ENCODE measurements at regions not wholly inside any gene's neighbourhood (a gene's known extent, or its start where the extent isn't known, plus 50 kb on each side); places are given as distances from the start of the nearest gene placed in this dataset.
"Not testable (repeated sequence)": the region's sequence is repeated elsewhere in the genome, so short reads cannot be mapped to it uniquely, and the experiment has no call there.

- Histone ChIP-seq H3K27me3 (replicated peaks in 1 of 2; ENCODE audit: control insufficient read depth in 2 of 2, extremely low read depth in 1 of 2, insufficient read depth in 2 of 2, low read length in 1 of 2) (no peaks in the 10 kb centered on the region), H3K4me1 (ENCODE audit: control insufficient read depth in 1 of 2, extremely low read depth in 1 of 2, insufficient read depth in 2 of 2, low read length in 2 of 2) (no peaks in the 10 kb centered on the region), H3K36me3 (ENCODE audit: control insufficient read depth in 2 of 2, extremely low read depth in 1 of 2, insufficient read depth in 1 of 2, low read length in 1 of 2) (no peaks in the 10 kb centered on the region), H3K4me3 (ENCODE audit: control insufficient read depth in 1 of 2, extremely low read depth in 1 of 2, low read length in 1 of 2) (no peak overlapping the region), H3K9me3 (no peaks in the 10 kb centered on the region), H3K27ac (ENCODE audit: low read length) (no peak overlapping the region)
- Mint-ChIP-seq H3K27ac (no peak overlapping the region), H3K4me3 (no peak overlapping the region), H3K4me1 (peaks cover 0 to 6% (median 4%) of the 10 kb centered on the region in 3 donors), H3K36me3 (no peaks in the 10 kb centered on the region), H3K9me3 (no peaks in the 10 kb centered on the region), H3K27me3 (peaks cover 0 to 11% of the 10 kb centered on the region in 2 donors)
- ATAC-seq (replicated peaks in 1 of 4) = peak; percentile 59 to 65 (median 62)
- POLR2A ChIA-PET = no interaction called here
- WGBS (ENCODE audit: insufficient coverage) = no CpG with 5 or more reads among the region's 9 CpGs
- DNase-seq = peak in 34 of 35 experiments; percentile 6 to 82 (median 45)
- CTCF ChIA-PET = interaction anchor here (0.5 to 2.4 kb wide), 13 partner anchors 8 to 1464 kb away, joined by 3 to 10 read pairs (median 3); no protein-coding TSS in a partner anchor
Observed at GRCh38 chr10:6678211-6678803, 98.2 kb upstream of the PRKCQ start.

DNA sequence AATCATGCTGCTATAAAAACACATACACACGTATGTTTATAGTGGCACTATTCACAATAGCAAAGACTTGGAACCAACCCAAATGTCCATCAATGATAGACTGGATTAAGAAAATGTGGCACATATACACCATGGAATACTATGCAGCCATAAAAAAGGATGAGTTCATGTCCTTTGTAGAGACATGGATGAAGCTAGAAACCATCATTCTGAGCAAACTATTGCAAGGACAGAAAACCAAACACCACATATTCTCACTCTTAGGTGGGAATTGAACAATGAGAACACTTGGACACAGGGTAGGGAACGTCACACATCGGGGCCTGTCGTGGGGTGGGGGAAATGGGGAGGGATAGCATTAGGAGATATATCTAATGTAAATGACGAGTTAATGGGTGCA, 97.1 kb upstream of the PRKCQ start:
- POLR2A ChIA-PET = not testable (repeated sequence)
- CTCF ChIA-PET = interaction anchor here in 1 of 2 donors (1.9 kb wide), 1 partner anchor 267 kb away, joined by 10 read pairs; no protein-coding TSS in a partner anchor

DNA sequence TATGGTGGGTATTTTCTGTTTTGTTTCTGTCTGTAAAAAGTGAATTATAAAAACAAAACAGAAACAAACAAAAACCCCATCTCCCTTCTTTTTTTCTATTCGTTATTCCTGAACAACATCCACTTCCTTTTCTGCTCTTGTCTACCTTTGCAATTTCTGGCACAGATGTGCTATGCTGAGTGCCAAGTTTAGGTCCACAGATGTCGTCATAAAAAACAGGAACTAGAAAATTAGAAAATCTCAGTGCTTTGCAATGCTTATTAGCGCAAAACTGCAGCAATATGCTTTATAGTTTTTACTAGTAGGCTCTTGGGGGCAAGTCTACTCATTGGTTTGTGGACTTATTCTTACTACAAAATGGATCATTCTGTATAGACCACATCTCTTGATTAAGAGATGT, 94.2 kb upstream of the PRKCQ start:
- H3K9me3 ChIP-seq = no peaks in the 10 kb centered on the region
- Mint-ChIP-seq H3K9me3 (no peaks in the 10 kb centered on the region), H3K36me3 (no peaks in the 10 kb centered on the region), H3K4me1 (peaks cover 0 to 6% (median 4%) of the 10 kb centered on the region in 3 donors), H3K4me3 (no peak overlapping the region), H3K27me3 (peaks cover 0 to 7% of the 10 kb centered on the region in 2 donors), H3K27ac (no peak overlapping the region)
- CTCF ChIA-PET = interaction anchor here in 1 of 2 donors (0.7 kb wide), 1 partner anchor 257 kb away, joined by 3 read pairs; no protein-coding TSS in a partner anchor
- no peaks in the 10 kb centered on the region for H3K4me1 ChIP-seq (ENCODE audit: control insufficient read depth in 1 of 2, extremely low read depth in 1 of 2, insufficient read depth in 2 of 2, low read length in 2 of 2)
- H3K27ac ChIP-seq (ENCODE audit: low read length) = no peak overlapping the region
- DNase-seq = no peak
- no peaks in the 10 kb centered on the region for H3K36me3 ChIP-seq (ENCODE audit: control insufficient read depth in 2 of 2, extremely low read depth in 1 of 2, insufficient read depth in 1 of 2, low read length in 1 of 2)
- WGBS (ENCODE audit: insufficient coverage) = 0% methylated on average over 1 of the region's 3 CpGs
- no peak overlapping the region for H3K4me3 ChIP-seq (ENCODE audit: control insufficient read depth in 1 of 2, extremely low read depth in 1 of 2, low read length in 1 of 2)
- POLR2A ChIA-PET = interaction anchor here in 1 of 2 donors (0.5 kb wide), 2 partner anchors 219 to 303 kb away, joined by 3 read pairs; no protein-coding TSS in a partner anchor
- no peaks in the 10 kb centered on the region for H3K27me3 ChIP-seq (replicated peaks in 1 of 2; ENCODE audit: control insufficient read depth in 2 of 2, extremely low read depth in 1 of 2, insufficient read depth in 2 of 2, low read length in 1 of 2)
- no peak for ATAC-seq (replicated peaks in 1 of 4)

More for the DNA sequence above, 97.1 kb upstream of the PRKCQ start:
- no CpG with 5 or more reads among the region's 5 CpGs for WGBS (ENCODE audit: insufficient coverage)
- not testable (repeated sequence) for H3K9me3 ChIP-seq; H3K36me3 Mint-ChIP-seq; H3K27ac Mint-ChIP-seq; DNase-seq; H3K4me1 ChIP-seq (ENCODE audit: control insufficient read depth in 1 of 2, extremely low read depth in 1 of 2, insufficient read depth in 2 of 2, low read length in 2 of 2); H3K27ac ChIP-seq (ENCODE audit: low read length); H3K36me3 ChIP-seq (ENCODE audit: control insufficient read depth in 2 of 2, extremely low read depth in 1 of 2, insufficient read depth in 1 of 2, low read length in 1 of 2); H3K4me3 Mint-ChIP-seq; H3K4me3 ChIP-seq (ENCODE audit: control insufficient read depth in 1 of 2, extremely low read depth in 1 of 2, low read length in 1 of 2); ATAC-seq (replicated peaks in 1 of 4); H3K9me3 Mint-ChIP-seq; H3K4me1 Mint-ChIP-seq; H3K27me3 ChIP-seq (replicated peaks in 1 of 2; ENCODE audit: control insufficient read depth in 2 of 2, extremely low read depth in 1 of 2, insufficient read depth in 2 of 2, low read length in 1 of 2)
- peaks cover 0 to 11% of the 10 kb centered on the region in 2 donors for H3K27me3 Mint-ChIP-seq

- peaks cover 0 to 11% (median 4%) of the 10 kb centered on the region in 3 donors for H3K4me1 Mint-ChIP-seq
- no peak overlapping the region for H3K27ac Mint-ChIP-seq
- no peaks in the 10 kb centered on the region for H3K36me3 Mint-ChIP-seq
- ATAC-seq (replicated peaks in 1 of 4) = no peak
- no peak for DNase-seq
- Histone ChIP-seq H3K9me3 (no peaks in the 10 kb centered on the region), H3K4me3 (ENCODE audit: control insufficient read depth in 1 of 2, extremely low read depth in 1 of 2, low read length in 1 of 2) (no peak overlapping the region), H3K27me3 (replicated peaks in 1 of 2; ENCODE audit: control insufficient read depth in 2 of 2, extremely low read depth in 1 of 2, insufficient read depth in 2 of 2, low read length in 1 of 2) (no peaks in the 10 kb centered on the region), H3K36me3 (ENCODE audit: control insufficient read depth in 2 of 2, extremely low read depth in 1 of 2, insufficient read depth in 1 of 2, low read length in 1 of 2) (no peaks in the 10 kb centered on the region), H3K27ac (ENCODE audit: low read length) (no peak overlapping the region), H3K4me1 (ENCODE audit: control insufficient read depth in 1 of 2, extremely low read depth in 1 of 2, insufficient read depth in 2 of 2, low read length in 2 of 2) (no peaks in the 10 kb centered on the region)
- CTCF ChIA-PET = interaction anchor here (0.6 kb wide), 3 partner anchors 7 to 1013 kb away, joined by 3 to 6 read pairs (median 3); no protein-coding TSS in a partner anchor
- H3K9me3 Mint-ChIP-seq = no peaks in the 10 kb centered on the region
- no peak overlapping the region for H3K4me3 Mint-ChIP-seq
- WGBS (ENCODE audit: insufficient coverage) = 84% methylated on average over 5 of the region's 6 CpGs
- H3K27me3 Mint-ChIP-seq = no peaks in the 10 kb centered on the region
- POLR2A ChIA-PET = no interaction called here
Observed at GRCh38 chr10:6671976-6672375, 91.9 kb upstream of the PRKCQ start.

DNA sequence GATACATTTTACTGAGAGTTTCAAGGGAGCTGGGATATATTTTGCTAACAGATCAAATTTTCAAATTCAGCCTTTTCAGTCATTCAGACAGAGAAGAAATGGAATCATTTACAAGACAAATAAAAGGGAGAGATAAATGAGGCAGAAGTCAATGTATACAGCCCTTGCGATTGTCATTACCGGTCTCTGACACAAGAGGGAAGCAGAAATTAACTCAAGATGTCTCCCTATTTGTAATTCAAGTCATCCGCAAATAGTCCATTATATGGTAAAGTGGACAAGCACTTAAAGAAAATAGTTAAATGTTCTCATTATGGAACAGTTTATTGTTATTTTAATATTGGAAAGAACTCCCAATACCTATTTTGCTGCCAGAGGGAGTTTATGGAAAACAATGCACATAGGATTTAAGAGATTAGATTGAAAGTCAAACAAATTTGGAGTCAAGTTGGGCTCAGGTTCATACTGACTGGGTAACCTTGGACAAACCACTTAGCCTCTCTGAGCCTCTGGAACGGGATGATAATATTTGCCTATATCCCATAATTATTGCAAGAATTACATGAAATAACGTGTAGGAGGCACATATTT, 89.3 kb upstream of the PRKCQ start:
- Mint-ChIP-seq H3K36me3 (no peaks in the 10 kb centered on the region), H3K9me3 (no peaks in the 10 kb centered on the region), H3K27ac (no peak overlapping the region), H3K4me1 (peaks cover 14 to 25% (median 16%) of the 10 kb centered on the region in 3 donors), H3K27me3 (no peaks in the 10 kb centered on the region), H3K4me3 (no peak overlapping the region)
- no peaks in the 10 kb centered on the region for H3K27me3 ChIP-seq (replicated peaks in 1 of 2; ENCODE audit: control insufficient read depth in 2 of 2, extremely low read depth in 1 of 2, insufficient read depth in 2 of 2, low read length in 1 of 2)
- H3K4me1 ChIP-seq (ENCODE audit: control insufficient read depth in 1 of 2, extremely low read depth in 1 of 2, insufficient read depth in 2 of 2, low read length in 2 of 2) = peaks cover 5 to 6% of the 10 kb centered on the region in 2 experiments
- H3K4me3 ChIP-seq (ENCODE audit: control insufficient read depth in 1 of 2, extremely low read depth in 1 of 2, low read length in 1 of 2) = no peak overlapping the region
- ChIA-PET CTCF (interaction anchor here in 1 of 2 donors (1.3 to 2.0 kb wide), 3 partner anchors 13 to 259 kb away, joined by 3 to 6 read pairs (median 6); no protein-coding TSS in a partner anchor), POLR2A (no interaction called here)
- ATAC-seq (replicated peaks in 1 of 4) = no peak
- no peaks in the 10 kb centered on the region for H3K36me3 ChIP-seq (ENCODE audit: control insufficient read depth in 2 of 2, extremely low read depth in 1 of 2, insufficient read depth in 1 of 2, low read length in 1 of 2)
- H3K27ac ChIP-seq (ENCODE audit: low read length) = no peak overlapping the region
- no peaks in the 10 kb centered on the region for H3K9me3 ChIP-seq
- DNase-seq = peak in 1 of 35 experiments; percentile 60
- no CpG with 5 or more reads among the region's 5 CpGs for WGBS (ENCODE audit: insufficient coverage)

DNA sequence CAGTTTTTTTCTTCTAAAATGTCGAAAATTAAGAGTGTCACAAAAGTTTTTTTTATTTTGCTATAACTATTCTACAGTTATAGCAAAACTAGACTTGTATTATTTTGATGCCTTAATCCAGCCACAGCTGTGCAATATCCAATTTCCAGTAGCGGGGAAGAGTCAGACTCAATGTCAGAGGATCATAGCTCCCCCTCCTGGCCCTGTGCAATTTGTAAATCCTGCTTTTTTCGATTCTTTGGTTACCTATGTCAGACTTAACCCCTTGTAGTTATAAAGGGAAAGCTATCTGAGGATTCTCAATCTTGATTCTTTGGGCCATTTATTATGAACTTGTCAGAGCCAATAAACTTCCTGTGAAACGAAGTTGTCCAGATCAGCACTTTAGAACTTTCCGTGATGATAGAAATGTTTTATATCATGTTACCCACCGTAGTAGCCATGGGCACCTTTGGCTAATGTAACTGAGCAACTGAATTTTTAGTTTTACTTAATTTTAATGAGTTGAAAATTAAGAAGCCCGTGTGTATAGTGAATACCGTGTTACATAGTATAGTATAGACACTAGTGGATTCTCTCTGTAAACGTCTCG, 87.7 kb upstream of the PRKCQ start:
- Histone ChIP-seq H3K9me3 (no peaks in the 10 kb centered on the region), H3K4me3 (ENCODE audit: control insufficient read depth in 1 of 2, extremely low read depth in 1 of 2, low read length in 1 of 2) (no peak overlapping the region), H3K27me3 (replicated peaks in 1 of 2; ENCODE audit: control insufficient read depth in 2 of 2, extremely low read depth in 1 of 2, insufficient read depth in 2 of 2, low read length in 1 of 2) (no peaks in the 10 kb centered on the region), H3K27ac (ENCODE audit: low read length) (no peak overlapping the region), H3K36me3 (ENCODE audit: control insufficient read depth in 2 of 2, extremely low read depth in 1 of 2, insufficient read depth in 1 of 2, low read length in 1 of 2) (no peaks in the 10 kb centered on the region), H3K4me1 (ENCODE audit: control insufficient read depth in 1 of 2, extremely low read depth in 1 of 2, insufficient read depth in 2 of 2, low read length in 2 of 2) (peaks cover 5 to 6% of the 10 kb centered on the region in 2 experiments)
- no peak overlapping the region for H3K4me3 Mint-ChIP-seq
- DNase-seq = peak in 10 of 35 experiments; percentile 7 to 58 (median 10)
- H3K9me3 Mint-ChIP-seq = no peaks in the 10 kb centered on the region
- no peaks in the 10 kb centered on the region for H3K27me3 Mint-ChIP-seq
- CTCF ChIA-PET = interaction anchor here in 1 of 2 donors (0.6 to 1.6 kb wide), 4 partner anchors 14 to 743 kb away, joined by 3 to 7 read pairs (median 5); partner anchors contain the start of gene SFMBT2
- H3K4me1 Mint-ChIP-seq = peaks cover 14 to 25% (median 16%) of the 10 kb centered on the region in 3 donors
- POLR2A ChIA-PET = interaction anchor here (0.6 to 0.9 kb wide), 2 partner anchors 12 to 176 kb away, joined by 3 to 4 read pairs; no protein-coding TSS in a partner anchor
- WGBS (ENCODE audit: insufficient coverage) = 24% methylated on average over 2 of the region's 10 CpGs
- ATAC-seq (replicated peaks in 1 of 4) = no peak
- H3K27ac Mint-ChIP-seq = no peak overlapping the region
- H3K36me3 Mint-ChIP-seq = no peaks in the 10 kb centered on the region

All from T-cell (primary cell).